T-helper 1 cell treated with Interleukin-12 subunit alpha and Interleukin-12 subunit beta and Interleukin-4 antibody, amounts not matched to agents 30 ng/mL and 1 ng/mL, for 36 hours (primary cell): ENCODE measurements at regions not wholly inside any gene's neighbourhood (a gene's known extent, or its start where the extent isn't known, plus 50 kb on each side); places are given as distances from the start of the nearest gene placed in this dataset.
"Not testable (repeated sequence)": the region's sequence is repeated elsewhere in the genome, so short reads cannot be mapped to it uniquely, and the experiment has no call there.

Experiments used
- intact Hi-C: fragments of 100-400 bp; cut with micrococcal nuclease; formaldehyde crosslinking; loops from one replicate; pipeline ENCODE4 v1.15.1; 2024

- intact Hi-C loops = no loop called here
Observed at GRCh38 chrX:150118476-150118875, 180.2 kb upstream of the EOLA2 start.

DNA sequence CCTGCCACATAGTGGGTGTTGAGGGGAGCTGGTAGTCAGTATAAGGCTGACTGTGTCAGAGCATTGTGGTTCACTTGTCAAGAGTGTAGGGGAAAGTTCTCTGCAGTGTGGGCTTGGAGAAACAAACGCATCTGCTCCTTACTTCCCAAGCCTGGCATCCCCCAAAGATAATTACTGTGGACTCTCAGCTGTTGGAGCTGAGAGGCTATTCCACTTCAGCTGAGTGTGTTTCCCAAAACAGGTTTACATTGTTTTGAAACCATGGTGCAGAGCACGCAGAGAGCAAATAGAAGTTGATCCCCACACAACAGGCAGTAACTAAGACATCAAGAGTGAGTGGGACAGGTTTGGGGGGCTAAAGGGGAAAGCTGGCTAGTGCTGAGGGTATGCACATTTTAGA is 181.0 kb upstream of the EOLA2 start:
- intact Hi-C loops = no loop called here

GRCh38 chrX:150125045-150125444 is 186.8 kb upstream of the EOLA2 start:
- intact Hi-C loops = not testable (repeated sequence)

- intact Hi-C loops = no loop called here
Observed at GRCh38 chrX:150127216-150127615, 188.9 kb upstream of the EOLA2 start.

- intact Hi-C loops = no loop called here
Observed at GRCh38 chrX:150143721-150144440, 205.6 kb upstream of the EOLA2 start.

DNA sequence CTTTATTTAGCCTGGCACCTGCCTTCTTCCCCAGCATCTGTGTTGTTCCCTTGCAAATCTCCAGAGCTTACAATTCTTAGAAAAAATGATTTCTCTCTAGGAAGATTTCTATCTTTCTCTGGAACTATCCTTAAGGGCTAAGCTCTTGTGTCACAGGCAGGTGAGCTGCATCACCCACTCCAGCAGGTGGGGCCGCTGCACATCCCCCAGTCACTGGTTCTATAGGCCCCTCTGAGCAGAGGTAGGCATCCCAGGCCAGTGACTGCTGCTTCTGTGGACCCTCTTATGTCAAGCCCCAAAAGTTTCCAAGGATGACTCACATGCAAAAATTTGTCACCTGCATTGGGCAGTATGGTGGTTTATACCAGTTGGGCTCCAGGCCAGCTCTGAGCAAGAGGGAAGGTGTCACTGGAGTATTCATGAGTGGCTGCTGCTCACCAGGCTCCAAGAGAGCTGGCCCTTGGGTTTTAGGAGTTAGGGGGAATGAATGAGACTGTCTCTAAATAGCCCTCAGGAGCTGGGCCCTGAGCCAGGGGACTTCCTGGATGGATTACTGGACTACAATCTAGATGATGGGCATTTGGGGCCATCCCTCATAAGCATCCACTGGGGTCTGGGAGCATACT is 208.1 kb upstream of the EOLA2 start:
- intact Hi-C loops = no loop called here

GRCh38 chrX:150148749-150149672 is 210.7 kb upstream of the EOLA2 start:
- intact Hi-C loops = no loop called here

GRCh38 chrX:150150076-150150779 is 211.9 kb upstream of the EOLA2 start:
- intact Hi-C loops = no loop called here

DNA sequence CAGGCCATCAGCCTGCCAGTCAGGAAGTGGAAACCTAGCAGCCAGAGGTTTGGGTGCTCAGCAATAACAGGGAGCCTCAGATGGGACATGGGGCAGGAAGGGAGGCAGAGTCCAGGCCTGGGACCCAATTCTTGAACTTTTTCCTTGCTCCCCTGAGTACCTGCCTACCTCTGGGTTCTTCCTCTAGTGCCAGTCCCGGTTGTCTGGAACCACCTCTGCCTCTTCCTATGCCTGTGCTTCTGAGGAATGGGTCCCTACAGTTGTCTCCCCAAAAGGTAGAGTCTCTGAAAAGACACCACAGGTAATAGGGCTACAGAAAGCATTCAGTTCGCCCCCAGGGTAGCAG is 212.4 kb upstream of the MAMLD1 start:
- intact Hi-C loops = no loop called here

- intact Hi-C loops = no loop called here
Observed at GRCh38 chrX:150152036-150152435, 211.1 kb upstream of the MAMLD1 start.

DNA sequence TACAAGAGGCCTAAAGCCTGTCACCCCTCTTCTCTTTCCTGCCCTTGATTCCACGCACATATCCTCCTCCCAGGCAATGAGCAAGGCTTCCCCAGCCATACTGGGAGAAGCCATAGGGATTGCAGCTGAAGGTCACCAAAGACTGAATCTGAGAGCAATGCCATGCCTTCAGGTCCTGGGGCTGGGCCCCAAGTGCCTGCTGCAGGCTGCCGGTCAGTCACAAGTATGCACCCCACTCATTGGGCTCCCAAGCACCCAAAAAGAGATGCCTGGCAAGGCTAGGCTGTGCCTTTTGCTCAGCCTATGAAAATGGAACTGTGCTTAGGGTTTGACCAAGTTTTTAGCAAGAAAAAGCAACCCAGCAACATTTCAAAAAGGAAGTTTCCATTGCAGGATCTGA is 210.6 kb upstream of the MAMLD1 start:
- intact Hi-C loops = no loop called here

GRCh38 chrX:150155436-150156035 is 207.6 kb upstream of the MAMLD1 start:
- intact Hi-C loops = no loop called here

DNA sequence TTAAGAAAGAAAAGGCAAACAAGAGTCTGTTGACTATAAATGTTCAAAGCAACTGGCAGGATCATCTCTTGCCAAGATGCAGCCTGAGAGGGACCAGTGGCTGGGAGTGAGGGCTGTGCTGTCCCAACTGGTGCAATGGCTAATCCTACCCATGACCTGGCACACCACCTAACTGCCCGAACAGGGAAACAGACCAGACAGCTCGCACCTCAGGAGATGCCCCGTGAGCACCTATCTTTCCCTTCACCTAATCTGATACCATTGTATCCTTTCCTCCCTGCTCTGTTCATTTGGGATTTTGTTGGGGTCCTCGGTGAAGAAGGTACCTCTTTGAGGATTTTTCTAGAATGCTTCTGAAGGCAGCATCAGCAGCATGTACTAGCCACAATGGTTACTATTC is 206.5 kb upstream of the MAMLD1 start:
- intact Hi-C loops = no loop called here

GRCh38 chrX:150157291-150157690 is 205.8 kb upstream of the MAMLD1 start:
- intact Hi-C loops = no loop called here

- intact Hi-C loops = no loop called here
Observed at GRCh38 chrX:150158554-150159332, 204.4 kb upstream of the MAMLD1 start.

GRCh38 chrX:150159537-150159936 is 203.6 kb upstream of the MAMLD1 start:
- intact Hi-C loops = no loop called here

DNA sequence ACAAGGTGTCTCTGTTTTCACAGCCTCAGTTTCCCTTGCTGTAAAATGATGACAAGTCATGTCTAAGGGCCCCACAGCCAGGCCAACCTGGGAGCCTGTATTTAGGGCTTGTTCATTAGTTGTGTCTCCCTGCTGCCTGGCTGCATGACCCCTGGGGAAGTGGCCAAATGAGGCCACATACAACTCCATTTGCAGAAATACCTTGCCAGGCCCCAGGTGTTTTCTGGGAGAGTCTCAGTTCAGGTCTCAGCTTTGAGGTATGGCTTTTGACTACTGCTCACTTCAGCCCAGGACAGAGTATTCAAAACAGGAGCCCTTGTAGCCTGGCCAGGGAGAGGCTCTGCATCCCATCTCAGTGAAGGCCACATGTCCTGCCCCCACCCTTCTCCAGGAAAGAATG is 202.5 kb upstream of the MAMLD1 start:
- intact Hi-C loops = no loop called here

GRCh38 chrX:150161193-150161592 is 201.9 kb upstream of the MAMLD1 start:
- intact Hi-C loops = no loop called here

DNA sequence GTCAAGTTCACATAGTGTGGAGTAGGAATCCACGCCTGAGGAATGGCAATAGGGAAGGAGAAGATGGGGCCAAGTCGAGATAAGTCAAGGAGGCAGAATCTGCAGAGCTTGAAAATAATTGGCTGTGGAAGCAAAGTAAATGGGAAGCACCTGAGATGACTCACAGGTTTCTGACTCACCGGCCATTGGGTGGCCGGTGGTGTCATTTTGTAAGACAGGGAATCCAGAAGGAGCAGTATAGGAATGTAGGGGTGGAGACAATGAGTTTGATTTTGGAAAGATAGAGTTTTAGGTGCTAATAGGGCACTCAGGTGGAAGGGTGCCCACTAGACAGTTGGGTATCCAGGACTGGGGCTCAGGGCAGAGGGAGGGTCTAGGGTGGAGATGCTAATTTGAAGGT is 201.0 kb upstream of the MAMLD1 start:
- intact Hi-C loops = no loop called here

GRCh38 chrX:150163221-150163930 is 199.7 kb upstream of the MAMLD1 start:
- intact Hi-C loops = no loop called here
